ENCODE measurements at regions not wholly inside any gene's neighbourhood (a gene's known extent, or its start where the extent isn't known, plus 50 kb on each side); places are given as distances from the start of the nearest gene placed in this dataset.

DNA sequence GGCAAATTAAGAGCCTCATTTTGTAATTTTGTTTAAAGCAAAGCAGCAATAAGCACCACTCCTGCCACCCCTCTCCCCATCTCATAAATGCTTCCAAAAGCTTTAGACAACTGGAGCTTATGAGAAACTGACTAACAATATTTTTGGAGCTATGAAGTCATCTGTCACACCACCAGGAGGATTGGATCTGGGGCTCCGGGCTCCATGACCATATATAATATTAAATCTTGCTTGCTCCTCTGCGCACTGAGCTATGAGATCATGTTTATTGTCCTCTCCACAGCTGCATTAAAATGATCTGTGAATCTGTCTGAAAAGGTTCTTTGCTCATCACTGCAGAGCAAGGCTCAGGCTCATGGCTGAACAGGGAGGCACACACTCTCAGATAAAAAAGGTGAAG, 323.7 kb downstream of the ZNF621 start:
- H2AFZ ChIP-seq (ENCODE audit: low read length): no peak overlapping the region
- H3K9me3 ChIP-seq (ENCODE audit: control insufficient read depth, insufficient read depth, low read depth, low read length): no peaks in the 10 kb centered on the region
- TF ChIP-seq, protein P1, sequence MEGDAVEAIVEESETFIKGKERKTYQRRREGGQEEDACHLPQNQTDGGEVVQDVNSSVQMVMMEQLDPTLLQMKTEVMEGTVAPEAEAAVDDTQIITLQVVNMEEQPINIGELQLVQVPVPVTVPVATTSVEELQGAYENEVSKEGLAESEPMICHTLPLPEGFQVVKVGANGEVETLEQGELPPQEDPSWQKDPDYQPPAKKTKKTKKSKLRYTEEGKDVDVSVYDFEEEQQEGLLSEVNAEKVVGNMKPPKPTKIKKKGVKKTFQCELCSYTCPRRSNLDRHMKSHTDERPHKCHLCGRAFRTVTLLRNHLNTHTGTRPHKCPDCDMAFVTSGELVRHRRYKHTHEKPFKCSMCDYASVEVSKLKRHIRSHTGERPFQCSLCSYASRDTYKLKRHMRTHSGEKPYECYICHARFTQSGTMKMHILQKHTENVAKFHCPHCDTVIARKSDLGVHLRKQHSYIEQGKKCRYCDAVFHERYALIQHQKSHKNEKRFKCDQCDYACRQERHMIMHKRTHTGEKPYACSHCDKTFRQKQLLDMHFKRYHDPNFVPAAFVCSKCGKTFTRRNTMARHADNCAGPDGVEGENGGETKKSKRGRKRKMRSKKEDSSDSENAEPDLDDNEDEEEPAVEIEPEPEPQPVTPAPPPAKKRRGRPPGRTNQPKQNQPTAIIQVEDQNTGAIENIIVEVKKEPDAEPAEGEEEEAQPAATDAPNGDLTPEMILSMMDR (conservative IDR thresholded peaks at IDR 0.05 in 1 of 2, IDR thresholded peaks at IDR 0.05 in 1 of 2; ENCODE audit: low read depth in 1 of 2, low read length in 2 of 2): no peak
- no peak for TF ChIP-seq EZH2 (IDR thresholded peaks at IDR 0.05; ENCODE audit: low read length, missing control alignments)
- no peak overlapping the region for H3K27ac ChIP-seq (ENCODE audit: insufficient read depth, low read length)
- no peaks in the 10 kb centered on the region for H3K79me2 ChIP-seq (ENCODE audit: control insufficient read depth, insufficient read depth, low read length)
- H3K9ac ChIP-seq (ENCODE audit: insufficient read depth, low read length): no peak overlapping the region
- H4K20me1 ChIP-seq (ENCODE audit: control insufficient read depth, extremely low read depth, insufficient read depth, low read length): no peaks in the 10 kb centered on the region
- H3K4me3 ChIP-seq (replicated peaks in 1 of 4; ENCODE audit: control extremely low read depth in 1 of 4, insufficient read depth in 1 of 4, low read depth in 3 of 4, low read length in 4 of 4): no peak overlapping the region
- DNase-seq (ENCODE audit: low read depth in 2 of 2): no peak
- no peaks in the 10 kb centered on the region for H3K27me3 ChIP-seq (ENCODE audit: control insufficient read depth, insufficient read depth, low read length)
- no peaks in the 10 kb centered on the region for H3K4me1 ChIP-seq (ENCODE audit: control insufficient read depth, extremely low read depth, insufficient read depth, low read length)
- H3K4me2 ChIP-seq (ENCODE audit: extremely low read depth, insufficient read depth, low read length): no peak overlapping the region
- no peaks in the 10 kb centered on the region for H3K36me3 ChIP-seq (ENCODE audit: control insufficient read depth, insufficient read depth, low read length)

DNA sequence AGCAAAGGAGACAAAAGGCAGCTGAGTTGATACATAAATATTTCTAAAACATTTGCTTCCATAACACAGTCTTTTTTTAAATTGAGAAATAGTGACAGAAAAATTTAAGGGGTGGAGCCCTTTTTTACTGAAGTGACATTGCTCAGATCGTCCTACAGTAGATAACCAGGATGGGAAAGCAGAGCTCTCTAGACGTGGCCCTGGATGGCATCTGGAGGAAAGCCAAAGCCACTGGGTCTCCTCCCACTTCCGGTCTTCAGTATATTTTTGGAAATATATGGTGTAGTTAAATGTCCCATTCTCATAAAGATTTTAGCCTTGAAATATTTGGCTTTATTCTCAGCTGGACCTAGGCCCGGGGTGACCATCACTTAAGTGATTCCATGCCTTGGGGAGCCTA, 326.1 kb downstream of the ZNF621 start:
- TF ChIP-seq EZH2 (IDR thresholded peaks at IDR 0.05; ENCODE audit: low read length, missing control alignments): no peak
- TF ChIP-seq, protein P1 (conservative IDR thresholded peaks at IDR 0.05 in 1 of 2, IDR thresholded peaks at IDR 0.05 in 1 of 2; ENCODE audit: low read depth in 1 of 2, low read length in 2 of 2): no peak
- Histone ChIP-seq H3K4me1 (ENCODE audit: control insufficient read depth, extremely low read depth, insufficient read depth, low read length) (no peaks in the 10 kb centered on the region), H2AFZ (ENCODE audit: low read length) (no peak overlapping the region), H3K79me2 (ENCODE audit: control insufficient read depth, insufficient read depth, low read length) (no peaks in the 10 kb centered on the region), H3K4me2 (ENCODE audit: extremely low read depth, insufficient read depth, low read length) (no peak overlapping the region), H3K27ac (ENCODE audit: insufficient read depth, low read length) (no peak overlapping the region), H4K20me1 (ENCODE audit: control insufficient read depth, extremely low read depth, insufficient read depth, low read length) (no peaks in the 10 kb centered on the region), H3K9ac (ENCODE audit: insufficient read depth, low read length) (no peak overlapping the region), H3K4me3 (replicated peaks in 1 of 4; ENCODE audit: control extremely low read depth in 1 of 4, insufficient read depth in 1 of 4, low read depth in 3 of 4, low read length in 4 of 4) (no peak overlapping the region), H3K9me3 (ENCODE audit: control insufficient read depth, insufficient read depth, low read depth, low read length) (no peaks in the 10 kb centered on the region), H3K36me3 (ENCODE audit: control insufficient read depth, insufficient read depth, low read length) (no peaks in the 10 kb centered on the region), H3K27me3 (ENCODE audit: control insufficient read depth, insufficient read depth, low read length) (no peaks in the 10 kb centered on the region)
- DNase-seq (ENCODE audit: low read depth in 2 of 2): no peak

DNA sequence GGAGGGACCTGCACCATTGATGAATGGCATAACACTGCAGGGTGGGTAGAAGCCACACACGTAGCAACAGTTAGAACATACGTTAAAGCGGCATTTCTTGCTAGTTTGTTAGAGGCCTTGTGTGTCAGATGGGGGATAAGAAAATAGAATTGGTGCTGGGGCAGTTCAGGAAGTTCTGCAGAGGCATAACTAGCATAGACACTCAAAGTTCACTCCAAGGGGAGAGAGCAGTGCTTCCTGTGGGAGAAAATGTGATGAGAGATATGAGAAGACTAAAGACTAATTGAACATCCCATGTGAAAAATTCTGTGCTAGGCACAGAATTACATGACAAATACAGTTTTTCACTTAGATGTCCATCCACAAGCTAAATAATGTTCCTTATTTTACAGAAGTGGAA, 327.1 kb downstream of the ZNF621 start:
- no peaks in the 10 kb centered on the region for H3K36me3 ChIP-seq (ENCODE audit: control insufficient read depth, insufficient read depth, low read length)
- no peak overlapping the region for H3K9ac ChIP-seq (ENCODE audit: insufficient read depth, low read length)
- H2AFZ ChIP-seq (ENCODE audit: low read length): no peak overlapping the region
- no peak overlapping the region for H3K4me3 ChIP-seq (replicated peaks in 1 of 4; ENCODE audit: control extremely low read depth in 1 of 4, insufficient read depth in 1 of 4, low read depth in 3 of 4, low read length in 4 of 4)
- H3K79me2 ChIP-seq (ENCODE audit: control insufficient read depth, insufficient read depth, low read length): no peaks in the 10 kb centered on the region
- TF ChIP-seq, protein P1 (conservative IDR thresholded peaks at IDR 0.05 in 1 of 2, IDR thresholded peaks at IDR 0.05 in 1 of 2; ENCODE audit: low read depth in 1 of 2, low read length in 2 of 2): no peak
- no peak for TF ChIP-seq EZH2 (IDR thresholded peaks at IDR 0.05; ENCODE audit: low read length, missing control alignments)
- H3K27me3 ChIP-seq (ENCODE audit: control insufficient read depth, insufficient read depth, low read length): no peaks in the 10 kb centered on the region
- no peak overlapping the region for H3K27ac ChIP-seq (ENCODE audit: insufficient read depth, low read length)
- no peaks in the 10 kb centered on the region for H4K20me1 ChIP-seq (ENCODE audit: control insufficient read depth, extremely low read depth, insufficient read depth, low read length)
- H3K9me3 ChIP-seq (ENCODE audit: control insufficient read depth, insufficient read depth, low read depth, low read length): no peaks in the 10 kb centered on the region
- H3K4me2 ChIP-seq (ENCODE audit: extremely low read depth, insufficient read depth, low read length): no peak overlapping the region
- DNase-seq (ENCODE audit: low read depth in 2 of 2): no peak
- no peaks in the 10 kb centered on the region for H3K4me1 ChIP-seq (ENCODE audit: control insufficient read depth, extremely low read depth, insufficient read depth, low read length)

Data from fibroblast of lung (primary cell).